A549 (cell line): ENCODE measurements at regions not wholly inside any gene's neighbourhood (a gene's known extent, or its start where the extent isn't known, plus 50 kb on each side); places are given as distances from the start of the nearest gene placed in this dataset.

Experiments used
- BHLHE40 ChIP-seq: IDR thresholded peaks from 2 replicates; pipeline ENCODE4 v1.6.1; 2012; ENCODE audit warnings: low read depth, low read length, inconsistent platforms
- CEBPB ChIP-seq, 2 experiments: fragments of >200 bp in 1 of 2; sonication (Bioruptor Twin) in 1 of 2; formaldehyde crosslinking in 1 of 2; IDR thresholded peaks; 2 replicates each; pipeline ENCODE4 v1.6.1; 2012 to 2016
- CHD2 ChIP-seq: fragments of 150-350 bp; IDR thresholded peaks from 2 replicates; pipeline ENCODE4 v1.6.1; 2014; ENCODE audit warnings: low read length; ENCODE audit not compliant: partially characterized antibody
- ESRRA ChIP-seq: fragments of 150-350 bp; IDR thresholded peaks from 2 replicates; pipeline ENCODE4 v1.6.1; 2014; ENCODE audit warnings: mild to moderate bottlenecking, low read length, borderline replicate concordance
- MYC ChIP-seq: IDR thresholded peaks from 2 replicates; pipeline ENCODE4 v1.6.1; 2012; ENCODE audit warnings: mild to moderate bottlenecking, inconsistent platforms, low read length, improper control_type of control experiment, borderline replicate concordance
- POLR2A ChIP-seq: IDR thresholded peaks from 2 replicates; pipeline ENCODE4 v1.6.1; 2012; ENCODE audit warnings: mild to moderate bottlenecking, low read length
- RFX5 ChIP-seq: fragments of 450-650 bp; IDR thresholded peaks from 2 replicates; pipeline ENCODE4 v1.7.1; 2014; ENCODE audit warnings: antibody characterized with exemption, mild to moderate bottlenecking, moderate library complexity
- RNF2 ChIP-seq: fragments of 200-600 bp; sonication (generic); IDR thresholded peaks from 2 replicates; pipeline ENCODE4 v1.6.1; 2016; ENCODE audit warnings: low read depth, mild to moderate bottlenecking, antibody characterized with exemption, moderate library complexity, borderline replicate concordance

DNA sequence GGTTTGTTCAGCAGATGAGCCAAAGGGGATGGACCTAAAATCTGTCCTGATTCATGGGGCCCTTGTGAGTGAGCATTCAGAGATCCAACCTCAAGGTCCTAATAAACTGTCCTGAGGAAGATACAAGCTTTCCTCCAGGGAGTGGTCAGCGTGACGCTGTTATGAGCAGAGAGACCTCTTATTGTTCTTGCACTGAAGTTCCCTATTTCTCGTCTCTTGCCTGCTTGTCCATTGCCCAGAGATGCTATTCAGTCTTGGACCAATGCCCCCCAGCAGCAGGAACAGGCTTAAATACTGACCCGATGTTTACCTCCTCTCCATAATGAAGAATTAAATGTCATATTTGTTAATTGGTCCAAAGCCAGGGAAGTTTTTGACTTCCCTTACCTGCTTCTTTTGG, 225.2 kb upstream of the PGR start:
- TF ChIP-seq MYC (no peak), ESRRA (no peak), POLR2A (no peak), RNF2 (no peak), RFX5 (no peak), CEBPB (IDR thresholded peaks at IDR 0.05) (no peak), CHD2 (no peak), BHLHE40 (no peak)
